ENCODE measurements at regions not wholly inside any gene's neighbourhood (a gene's known extent, or its start where the extent isn't known, plus 50 kb on each side); places are given as distances from the start of the nearest gene placed in this dataset.

GRCh38 chr2:173644146-173644545, 289.5 kb downstream of the CDCA7 start:
- no peak for TF ChIP-seq CTCF (IDR thresholded peaks at IDR 0.05; ENCODE audit: low read depth, low read length)
- H3K4me3 ChIP-seq (ENCODE audit: low read depth, low read length), result no peak overlapping the region

- TF ChIP-seq CTCF (IDR thresholded peaks at IDR 0.05; ENCODE audit: low read depth, low read length), result no peak
- no peak overlapping the region for H3K4me3 ChIP-seq (ENCODE audit: low read depth, low read length)
Observed at GRCh38 chr2:173647681-173648311, 293.1 kb downstream of the CDCA7 start.

- no peak for TF ChIP-seq CTCF (IDR thresholded peaks at IDR 0.05; ENCODE audit: low read depth, low read length)
- H3K4me3 ChIP-seq (ENCODE audit: low read depth, low read length), result no peak overlapping the region
Observed at GRCh38 chr2:173648816-173649215, 294.1 kb downstream of the CDCA7 start.

- H3K4me3 ChIP-seq (ENCODE audit: low read depth, low read length), result no peak overlapping the region
- no peak for TF ChIP-seq CTCF (IDR thresholded peaks at IDR 0.05; ENCODE audit: low read depth, low read length)
Observed at GRCh38 chr2:173649527-173650219, 295.0 kb downstream of the CDCA7 start.

- TF ChIP-seq CTCF (IDR thresholded peaks at IDR 0.05; ENCODE audit: low read depth, low read length), result no peak
- H3K4me3 ChIP-seq (ENCODE audit: low read depth, low read length), result no peak overlapping the region
Observed at GRCh38 chr2:173651891-173652290, 297.2 kb downstream of the CDCA7 start.

- no peak for TF ChIP-seq CTCF (IDR thresholded peaks at IDR 0.05; ENCODE audit: low read depth, low read length)
Observed at GRCh38 chr2:173652311-173652710, 297.6 kb downstream of the CDCA7 start.

GRCh38 chr2:173652767-173653431, 298.2 kb downstream of the CDCA7 start:
- H3K4me3 ChIP-seq (ENCODE audit: low read depth, low read length), result 0 out of 2 replicates have a peak overlapping the region, but pooled peaks have one; percentile 5
- no peak for TF ChIP-seq CTCF (IDR thresholded peaks at IDR 0.05; ENCODE audit: low read depth, low read length)

More at GRCh38 chr2:173652311-173652710, 297.6 kb downstream of the CDCA7 start:
- H3K4me3 ChIP-seq (ENCODE audit: low read depth, low read length), result no peak overlapping the region

All from WI38 (cell line).